H4 (cell line): ENCODE measurements at regions not wholly inside any gene's neighbourhood (a gene's known extent, or its start where the extent isn't known, plus 50 kb on each side); places are given as distances from the start of the nearest gene placed in this dataset.
"Not testable (repeated sequence)": the region's sequence is repeated elsewhere in the genome, so short reads cannot be mapped to it uniquely, and the experiment has no call there.

Experiments used
- DNase-seq: peaks from one replicate; pipeline ENCODE4 v3.0.0-alpha.2; 2015; ENCODE audit warnings: low spot score

DNA sequence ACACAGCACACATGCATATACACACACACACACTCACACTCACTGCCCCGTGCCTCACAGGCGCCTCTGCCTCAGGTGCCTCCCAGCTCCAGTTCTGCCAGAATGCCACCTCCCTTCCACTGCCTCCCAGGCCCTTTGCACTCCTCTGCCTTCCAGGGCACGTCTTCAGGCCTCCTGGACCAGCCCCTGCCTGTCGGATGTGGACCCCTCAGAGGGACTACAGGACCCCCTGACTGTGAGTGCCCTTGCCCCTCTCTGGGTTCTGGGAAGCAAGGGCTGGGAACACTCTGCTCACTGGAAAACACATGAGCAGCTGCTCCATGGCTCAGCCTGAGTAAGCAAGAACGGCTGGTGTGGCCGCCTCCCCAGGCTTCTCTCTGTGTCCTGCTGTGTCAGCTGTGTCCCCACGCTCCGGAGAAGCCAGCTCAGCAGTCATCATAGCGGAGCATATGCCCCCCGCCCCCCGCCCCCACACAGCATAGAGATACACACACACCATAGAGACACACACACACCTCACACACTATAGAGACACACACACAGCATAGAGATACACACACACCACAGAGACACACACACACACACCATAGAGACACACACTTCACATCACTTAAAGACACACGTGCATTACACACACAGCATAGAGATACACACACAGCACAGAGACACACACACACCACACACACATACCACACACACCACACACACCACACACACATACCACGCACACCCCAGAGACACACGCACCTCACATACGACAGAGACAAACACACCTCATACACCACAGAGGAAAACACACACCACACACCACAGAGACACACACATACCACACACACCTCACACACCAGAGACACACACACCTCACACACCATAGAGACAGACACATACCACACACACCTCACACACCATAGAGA, 271.3 kb downstream of the CYRIA start:
- DNase-seq, result no peak

- no peak for DNase-seq
Observed at GRCh38 chr2:16393500-16394071, 272.0 kb downstream of the CYRIA start.

- DNase-seq, result no peak
Observed at GRCh38 chr2:16392647-16393499, 272.8 kb downstream of the CYRIA start.

- no peak for DNase-seq
Observed at GRCh38 chr2:16391986-16392385, 273.6 kb downstream of the CYRIA start.

DNA sequence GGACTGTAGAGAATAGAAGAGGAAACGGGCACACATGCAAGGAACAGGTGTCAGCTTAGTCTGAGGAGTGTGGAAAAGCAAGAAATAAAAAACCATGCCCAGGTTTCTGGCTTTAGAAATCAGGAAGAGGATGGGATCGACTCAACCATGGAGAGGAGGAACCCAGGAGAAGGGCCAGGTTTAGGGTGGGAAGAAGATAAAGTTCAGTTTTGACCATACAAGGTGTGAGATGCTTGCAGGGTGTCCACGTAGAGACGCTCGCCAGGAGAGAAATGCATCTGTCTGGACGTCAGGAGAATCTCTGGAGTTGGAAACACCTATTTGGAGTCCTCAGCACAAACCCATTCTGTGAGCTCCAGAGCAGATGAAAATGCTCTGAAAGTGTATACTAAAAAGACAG, 275.1 kb downstream of the CYRIA start:
- no peak for DNase-seq

DNA sequence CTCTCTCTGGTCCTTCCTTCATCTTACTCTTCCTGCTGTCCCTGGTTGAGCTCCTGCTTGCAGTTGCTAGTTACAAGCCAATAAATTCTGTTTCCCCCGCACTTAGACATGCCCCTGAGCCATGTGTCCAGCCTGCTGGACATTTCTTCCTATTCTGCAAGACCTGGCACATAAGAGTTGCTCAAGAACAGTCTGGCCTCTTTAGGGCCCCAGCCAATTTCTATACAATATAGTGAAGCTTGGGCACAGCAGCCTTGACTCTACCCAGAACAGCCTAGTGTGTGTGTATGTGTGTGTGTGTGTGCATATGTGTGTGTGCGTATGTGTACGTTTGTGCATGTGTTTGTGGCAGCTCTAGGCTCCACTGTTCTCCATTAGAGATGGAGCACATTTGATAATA, 276.0 kb downstream of the CYRIA start:
- DNase-seq, result no peak

DNA sequence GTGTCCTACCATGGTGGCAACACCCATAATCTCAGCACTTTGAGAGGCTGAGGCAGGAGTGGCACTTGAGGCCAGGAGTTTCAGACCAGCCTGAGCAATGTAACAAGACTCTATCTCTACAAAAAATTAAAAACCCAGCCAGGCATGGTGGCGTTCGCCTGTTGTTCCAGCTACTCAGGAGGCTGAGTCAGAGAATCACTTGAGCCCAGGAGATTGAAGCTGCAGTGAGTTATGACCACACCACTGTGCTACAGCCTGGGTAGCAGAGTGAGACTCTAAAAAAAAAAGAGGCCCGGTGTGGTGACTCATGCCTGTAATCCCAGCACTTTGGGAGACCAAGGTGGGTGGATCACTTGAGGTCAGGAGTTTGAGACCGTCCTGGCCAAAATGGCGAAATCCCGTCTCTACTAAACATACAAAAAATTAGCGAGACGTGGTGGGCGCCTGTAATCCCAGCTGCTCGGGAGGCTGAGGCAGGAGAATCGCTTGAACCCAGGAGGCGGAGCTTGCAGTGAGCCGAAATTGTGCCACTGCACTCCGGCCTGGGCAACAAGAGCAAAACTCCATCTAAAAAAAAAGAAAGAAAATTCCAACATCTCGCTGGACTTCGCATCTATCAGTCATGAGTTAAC, 277.3 kb downstream of the CYRIA start:
- DNase-seq, result not testable (repeated sequence)

DNA sequence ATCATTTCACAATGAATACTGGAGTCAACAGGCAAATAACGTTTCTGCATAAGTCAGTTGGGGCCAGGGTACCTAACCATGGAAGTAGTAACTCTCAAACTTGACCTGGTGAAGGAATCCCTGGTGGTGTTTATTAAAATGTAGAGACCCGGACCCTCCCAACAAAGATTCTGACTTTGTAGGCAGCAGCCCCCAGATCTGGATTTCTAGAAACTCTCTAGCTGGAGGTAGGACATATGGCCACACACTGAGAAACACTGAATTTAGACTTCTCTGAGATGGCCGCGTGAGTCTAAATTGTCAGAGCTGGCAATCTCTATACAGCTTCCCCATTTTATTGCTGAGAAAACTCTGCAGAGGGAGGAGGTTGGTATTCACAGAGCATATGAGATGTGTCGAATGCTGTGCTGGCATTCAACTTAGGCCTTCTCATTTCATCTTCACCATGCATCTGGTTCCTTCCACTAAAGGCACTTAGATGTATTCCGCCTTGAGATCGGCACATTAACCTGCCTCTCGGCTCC, 278.1 kb downstream of the CYRIA start:
- DNase-seq, result no peak

GRCh38 chr2:16386431-16386830, 279.2 kb downstream of the CYRIA start:
- no peak for DNase-seq

- DNase-seq, result no peak
Observed at GRCh38 chr2:16386031-16386430, 279.6 kb downstream of the CYRIA start.

DNA sequence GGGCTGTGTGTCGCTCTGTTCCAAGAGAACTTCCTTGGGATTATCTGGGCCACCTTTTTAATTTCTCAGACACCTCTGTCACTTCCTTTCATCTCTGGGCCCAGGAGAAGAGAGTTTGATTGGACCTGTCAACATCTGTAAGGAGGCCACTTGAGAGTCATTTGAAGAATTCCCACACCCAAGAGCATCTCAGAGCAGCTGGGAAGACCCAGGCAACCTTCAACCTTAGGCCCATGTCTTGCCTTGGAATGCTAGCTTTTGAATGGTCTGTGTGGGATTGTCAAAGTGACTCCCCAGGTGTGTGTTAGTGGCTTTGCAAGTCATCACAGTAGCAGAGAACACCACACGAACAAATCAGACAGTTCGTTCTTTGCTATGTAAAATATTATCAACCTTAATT, 280.3 kb downstream of the CYRIA start:
- no peak for DNase-seq

GRCh38 chr2:16383411-16383810, 282.2 kb downstream of the CYRIA start:
- DNase-seq, result no peak

GRCh38 chr2:16382451-16382850, 283.2 kb downstream of the CYRIA start:
- no peak for DNase-seq

- no peak for DNase-seq
Observed at GRCh38 chr2:16381511-16381910, 284.1 kb downstream of the CYRIA start.

GRCh38 chr2:16379901-16380300, 285.7 kb downstream of the CYRIA start:
- not testable (repeated sequence) for DNase-seq

DNA sequence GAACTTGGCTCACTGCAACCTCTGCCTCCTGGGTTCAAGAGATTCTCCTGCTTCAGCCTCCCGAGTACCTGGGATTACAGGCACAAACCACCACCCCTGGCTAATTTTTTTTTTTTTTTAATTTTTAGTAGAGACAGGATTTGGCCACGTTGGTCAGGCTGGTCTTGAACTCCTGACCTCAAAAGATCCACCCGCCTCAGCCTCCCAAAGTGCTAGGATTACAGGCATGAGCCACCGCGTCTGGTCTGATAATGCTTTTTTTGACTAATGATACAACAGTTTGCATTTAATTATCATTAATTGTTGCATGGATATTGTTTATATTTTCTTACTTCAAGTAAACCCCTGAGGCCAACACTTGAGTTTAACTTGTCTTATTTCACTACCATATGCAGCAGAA, 286.6 kb downstream of the CYRIA start:
- DNase-seq, result not testable (repeated sequence)

- DNase-seq, result no peak
Observed at GRCh38 chr2:16378031-16378430, 287.6 kb downstream of the CYRIA start.

- DNase-seq, result no peak
Observed at GRCh38 chr2:16375981-16376380, 289.7 kb downstream of the CYRIA start.

DNA sequence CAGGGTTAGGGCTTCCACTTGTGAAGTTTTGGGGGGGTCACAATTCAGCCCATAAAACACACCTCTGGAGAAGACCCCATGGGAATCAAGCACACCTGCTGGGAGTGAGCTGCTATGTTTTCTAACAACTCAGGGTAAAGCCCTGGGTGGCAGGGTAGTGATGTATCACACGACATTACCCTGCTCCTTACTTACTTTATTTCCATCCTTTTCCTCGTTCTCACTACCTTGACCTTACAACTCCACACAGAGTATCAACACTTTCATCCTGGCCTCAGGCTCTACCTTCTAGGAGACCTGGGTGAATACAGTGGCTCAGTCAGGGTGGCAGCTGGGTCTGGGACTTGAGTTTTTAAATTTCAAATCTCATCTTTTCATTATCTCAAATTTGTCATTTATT, 290.3 kb downstream of the CYRIA start:
- no peak for DNase-seq

- DNase-seq, result no peak
Observed at GRCh38 chr2:16374671-16375070, 291.0 kb downstream of the CYRIA start.

DNA sequence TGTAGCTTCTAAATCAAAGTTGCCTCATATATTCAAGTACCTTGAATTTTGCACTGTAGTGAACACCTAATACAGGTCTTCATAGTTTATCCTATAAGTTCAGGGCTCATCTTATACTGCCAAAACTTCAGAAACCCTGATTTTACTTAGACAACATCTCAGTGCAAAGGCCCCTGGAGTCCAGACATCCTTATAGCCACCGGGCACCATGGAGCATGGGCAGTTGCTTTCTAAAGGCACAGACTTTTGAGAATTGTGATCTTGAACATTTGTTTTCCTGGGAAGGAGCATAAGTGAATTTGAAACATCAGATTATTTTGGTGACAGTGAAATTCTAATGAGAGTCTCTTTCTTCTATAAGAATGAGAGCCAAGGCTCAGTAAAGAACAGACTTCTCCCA, 292.3 kb downstream of the CYRIA start:
- DNase-seq, result no peak

DNA sequence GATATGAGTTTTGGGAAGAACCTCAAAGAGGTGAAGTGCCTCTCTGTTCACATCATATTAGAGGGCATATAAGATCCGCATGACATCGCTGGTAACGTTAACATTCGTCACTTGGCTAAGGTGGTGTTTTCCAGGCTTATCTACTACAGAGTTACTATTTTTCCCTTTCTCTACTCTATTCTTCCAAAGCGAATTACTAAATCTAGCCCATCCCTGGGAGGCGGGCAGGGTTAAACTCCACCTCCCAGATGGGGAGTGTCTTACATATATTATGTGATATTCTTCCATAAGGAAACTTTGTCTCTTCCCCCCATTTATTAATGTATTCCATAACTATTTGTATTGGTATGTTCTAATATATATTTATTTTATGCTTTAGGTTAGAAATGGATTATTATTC, 293.9 kb downstream of the CYRIA start:
- no peak for DNase-seq
